Astrocyte (in vitro differentiated cells and primary cell): ENCODE measurements at regions not wholly inside any gene's neighbourhood (a gene's known extent, or its start where the extent isn't known, plus 50 kb on each side); places are given as distances from the start of the nearest gene placed in this dataset.
"Not testable (repeated sequence)": the region's sequence is repeated elsewhere in the genome, so short reads cannot be mapped to it uniquely, and the experiment has no call there.

Experiments used
- DNase-seq: peaks from one replicate; pipeline ENCODE4 v3.0.0-alpha.2; 2010; ENCODE audit warnings: low read depth
- FAIRE-seq: peaks from 2 replicates; lab custom pipeline; 2011; peaks lifted over from hg19 to GRCh38; lab: Jason Lieb, UNC
- H2AFZ ChIP-seq: 2 replicates; pipeline ENCODE4 v1.6.0; 2012; ENCODE audit warnings: low read depth, low read length, inconsistent platforms
- H3K27ac ChIP-seq: 2 replicates; pipeline ENCODE4 v1.5.1; 2011; ENCODE audit warnings: low read depth, low read length, inconsistent platforms
- H3K27me3 ChIP-seq: 2 replicates; pipeline ENCODE4 v1.6.0; 2011; ENCODE audit warnings: low read length, inconsistent platforms; ENCODE audit not compliant: insufficient read depth
- H3K36me3 ChIP-seq: 2 replicates; pipeline ENCODE4 v1.5.1; 2011; ENCODE audit warnings: low read length, inconsistent platforms; ENCODE audit not compliant: insufficient read depth
- H3K4me1 ChIP-seq: 2 replicates; pipeline ENCODE4 v1.5.1; 2011; ENCODE audit warnings: low read length, inconsistent platforms; ENCODE audit not compliant: insufficient read depth
- H3K4me2 ChIP-seq: 2 replicates; pipeline ENCODE4 v1.6.0; 2012; ENCODE audit warnings: low read length, inconsistent platforms
- H3K4me3 ChIP-seq: 2 replicates; pipeline ENCODE4 v1.5.1; 2011; ENCODE audit warnings: low read depth, mild to moderate bottlenecking, low read length, inconsistent platforms; ENCODE audit not compliant: insufficient read depth
- H3K79me2 ChIP-seq: 2 replicates; pipeline ENCODE4 v1.6.0; 2012; ENCODE audit warnings: mild to moderate bottlenecking, low read length, inconsistent platforms; ENCODE audit not compliant: insufficient read depth
- H3K9ac ChIP-seq: 2 replicates; pipeline ENCODE4 v1.6.0; 2012; ENCODE audit warnings: mild to moderate bottlenecking, low read length, inconsistent platforms
- H3K9me3 ChIP-seq: 2 replicates; pipeline ENCODE4 v1.5.1; 2012; ENCODE audit warnings: low read depth, mild to moderate bottlenecking, low read length, inconsistent platforms; ENCODE audit not compliant: insufficient read depth
- H4K20me1 ChIP-seq: 2 replicates; pipeline ENCODE4 v1.6.0; 2012; ENCODE audit warnings: low read length, inconsistent platforms; ENCODE audit not compliant: insufficient read depth
- H3K27ac Mint-ChIP-seq: one replicate; pipeline ENCODE4 v1.8.0; 2021; ENCODE audit warnings: mild to moderate bottlenecking, mixed read lengths; ENCODE audit not compliant: unreplicated experiment
- H3K27me3 Mint-ChIP-seq: one replicate; pipeline ENCODE4 v1.8.0; 2021; ENCODE audit warnings: low read depth, mixed read lengths; ENCODE audit not compliant: unreplicated experiment
- H3K36me3 Mint-ChIP-seq: one replicate; pipeline ENCODE4 v1.8.0; 2021; ENCODE audit warnings: low read depth, mixed read lengths; ENCODE audit not compliant: unreplicated experiment
- H3K4me1 Mint-ChIP-seq: one replicate; pipeline ENCODE4 v1.8.0; 2021; ENCODE audit warnings: low read depth, mixed read lengths; ENCODE audit not compliant: unreplicated experiment
- H3K4me3 Mint-ChIP-seq: one replicate; pipeline ENCODE4 v1.8.0; 2021; ENCODE audit warnings: mild to moderate bottlenecking, moderate library complexity, mixed read lengths; ENCODE audit not compliant: unreplicated experiment
- H3K9me3 Mint-ChIP-seq: one replicate; pipeline ENCODE4 v1.8.0; 2021; ENCODE audit warnings: mild to moderate bottlenecking, mixed read lengths; ENCODE audit not compliant: unreplicated experiment

DNA sequence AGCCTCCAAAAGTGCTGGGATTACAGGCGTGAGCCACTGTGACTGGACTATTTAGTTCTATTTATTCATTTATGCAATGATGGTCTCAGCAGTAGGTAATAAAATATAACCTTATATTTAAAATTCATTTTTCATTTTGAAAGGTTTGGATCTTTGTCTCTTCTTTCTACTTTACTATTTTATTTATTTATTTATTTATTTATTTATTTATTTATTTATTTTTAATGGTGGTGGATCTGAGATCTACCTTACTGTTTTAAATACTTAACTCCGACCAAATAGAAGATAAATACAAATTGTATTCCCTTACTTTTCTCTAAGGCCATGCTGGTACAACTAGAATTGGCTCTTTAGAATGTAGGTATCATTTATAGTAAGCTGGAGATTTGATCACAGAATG, 159.9 kb upstream of the NBPF19 start:
- not testable (repeated sequence) for H3K27ac Mint-ChIP-seq, H3K4me3 Mint-ChIP-seq, H3K36me3 ChIP-seq, H2AFZ ChIP-seq, H3K27ac ChIP-seq, H3K36me3 Mint-ChIP-seq, H3K4me2 ChIP-seq, H3K9me3 Mint-ChIP-seq, H3K4me3 ChIP-seq, H3K9ac ChIP-seq, FAIRE-seq, H3K4me1 ChIP-seq, H3K27me3 ChIP-seq, H3K27me3 Mint-ChIP-seq, H3K9me3 ChIP-seq, H3K79me2 ChIP-seq, H3K4me1 Mint-ChIP-seq, H4K20me1 ChIP-seq, DNase-seq

DNA sequence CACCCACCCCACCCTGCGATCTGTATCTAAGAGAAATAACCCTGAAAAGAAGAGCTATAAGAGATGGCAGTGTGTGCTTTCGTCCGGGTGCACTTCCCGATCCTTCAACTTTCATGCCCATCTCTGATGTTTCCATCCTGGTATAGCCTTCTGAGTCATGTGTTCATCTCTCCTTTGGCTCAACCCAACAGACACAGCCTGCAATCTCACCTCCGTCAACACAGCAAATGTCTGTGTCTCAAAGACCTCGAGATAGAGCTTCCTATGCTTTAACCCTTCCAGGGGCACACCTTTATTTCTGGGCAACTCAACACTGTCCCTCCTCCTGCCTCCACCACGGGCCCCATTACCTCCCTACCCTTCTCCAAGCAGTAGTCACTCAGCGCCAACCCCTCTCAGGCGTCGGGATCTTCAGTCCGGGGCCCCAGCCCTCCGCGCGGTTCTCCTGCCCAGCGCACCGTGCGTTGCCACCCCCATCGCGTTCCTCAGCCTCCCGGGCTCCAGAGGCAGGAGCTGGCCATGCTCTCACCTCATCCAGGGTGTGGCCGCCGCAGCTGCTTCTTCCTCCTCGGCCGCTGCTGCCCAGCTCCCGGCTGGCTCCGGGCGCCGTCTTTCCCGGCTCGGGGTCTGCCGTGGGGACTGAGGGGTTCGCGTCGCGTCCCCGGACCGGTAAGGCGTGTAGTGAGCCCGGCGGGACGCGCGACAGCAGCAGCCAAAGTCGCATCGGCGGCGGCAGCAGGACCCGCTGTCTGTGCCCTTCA, 153.7 kb upstream of the NBPF19 start:
- not testable (repeated sequence) for H3K4me3 ChIP-seq, H3K9me3 ChIP-seq, H3K4me1 Mint-ChIP-seq, H3K27me3 Mint-ChIP-seq, H3K79me2 ChIP-seq, H3K27me3 ChIP-seq, H4K20me1 ChIP-seq, H2AFZ ChIP-seq, H3K27ac Mint-ChIP-seq, H3K9ac ChIP-seq, H3K36me3 Mint-ChIP-seq, DNase-seq, H3K27ac ChIP-seq, FAIRE-seq, H3K4me1 ChIP-seq, H3K4me3 Mint-ChIP-seq, H3K4me2 ChIP-seq, H3K9me3 Mint-ChIP-seq, H3K36me3 ChIP-seq

DNA sequence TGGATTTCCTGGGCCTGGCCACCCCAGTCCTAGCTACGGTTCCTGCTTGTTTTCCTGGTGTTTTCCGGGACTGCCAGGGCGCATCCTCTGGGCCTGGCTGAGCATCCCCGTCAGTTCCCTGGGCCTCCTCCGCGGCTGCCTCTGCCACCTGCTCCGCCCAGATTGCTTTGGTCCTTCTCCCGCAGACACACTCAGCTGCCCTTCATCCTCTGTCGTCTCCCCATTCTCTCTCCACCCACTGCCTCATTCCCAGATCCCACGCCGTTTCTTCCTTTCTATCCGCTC, 153.2 kb upstream of the NBPF19 start:
- H3K4me3 Mint-ChIP-seq, H2AFZ ChIP-seq, H3K36me3 Mint-ChIP-seq, H3K27me3 Mint-ChIP-seq, FAIRE-seq, H3K4me2 ChIP-seq, H4K20me1 ChIP-seq, H3K27ac ChIP-seq, H3K4me3 ChIP-seq, H3K4me1 Mint-ChIP-seq, H3K27me3 ChIP-seq, DNase-seq, H3K79me2 ChIP-seq, H3K36me3 ChIP-seq, H3K9me3 Mint-ChIP-seq, H3K4me1 ChIP-seq, H3K9me3 ChIP-seq, H3K27ac Mint-ChIP-seq, H3K9ac ChIP-seq: not testable (repeated sequence)

DNA sequence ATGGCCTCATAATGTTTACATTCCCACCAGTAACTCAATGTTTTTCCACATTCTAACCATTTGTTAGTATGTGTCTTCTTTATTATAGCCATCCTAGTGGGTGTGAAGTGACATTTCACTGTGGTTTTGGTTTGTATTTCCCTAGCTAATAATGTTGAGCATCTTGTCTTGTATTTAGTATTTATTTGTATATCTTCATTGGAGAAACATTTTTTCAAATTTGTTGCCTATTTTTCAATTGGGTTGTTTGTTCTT, 144.8 kb upstream of the NBPF19 start:
- H3K27ac ChIP-seq, FAIRE-seq, H3K4me3 Mint-ChIP-seq, H2AFZ ChIP-seq, H3K9me3 Mint-ChIP-seq, H3K27me3 ChIP-seq, H4K20me1 ChIP-seq, H3K4me1 Mint-ChIP-seq, H3K27me3 Mint-ChIP-seq, H3K4me1 ChIP-seq, H3K36me3 ChIP-seq, H3K79me2 ChIP-seq, DNase-seq, H3K4me3 ChIP-seq, H3K9ac ChIP-seq, H3K36me3 Mint-ChIP-seq, H3K4me2 ChIP-seq, H3K27ac Mint-ChIP-seq, H3K9me3 ChIP-seq: not testable (repeated sequence)

DNA sequence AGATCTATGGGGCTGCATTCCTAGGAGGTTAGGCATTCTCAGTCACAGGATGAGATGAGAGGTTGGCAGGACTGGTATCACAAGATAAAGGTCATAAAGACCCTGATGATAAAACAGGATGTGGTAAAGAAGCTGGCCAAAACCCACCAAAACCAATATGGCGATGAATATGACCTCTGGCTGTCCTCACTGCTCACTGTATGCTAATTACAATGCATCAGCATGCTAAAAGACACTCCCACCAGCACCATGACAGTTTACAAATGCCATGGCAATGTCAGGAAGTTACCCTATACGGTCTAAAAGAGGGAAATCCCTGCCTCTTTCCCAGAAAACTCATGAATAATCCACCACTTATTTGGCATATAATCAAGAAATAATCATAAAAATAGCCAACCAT, 138.8 kb upstream of the NBPF19 start:
- not testable (repeated sequence) for H3K9me3 Mint-ChIP-seq, H3K9me3 ChIP-seq, H3K4me1 Mint-ChIP-seq, H3K9ac ChIP-seq, H3K4me3 ChIP-seq, FAIRE-seq, H3K79me2 ChIP-seq, DNase-seq, H3K4me3 Mint-ChIP-seq, H3K27me3 Mint-ChIP-seq, H2AFZ ChIP-seq, H3K27ac Mint-ChIP-seq, H3K27ac ChIP-seq, H3K4me1 ChIP-seq, H4K20me1 ChIP-seq, H3K36me3 ChIP-seq, H3K4me2 ChIP-seq, H3K27me3 ChIP-seq, H3K36me3 Mint-ChIP-seq

DNA sequence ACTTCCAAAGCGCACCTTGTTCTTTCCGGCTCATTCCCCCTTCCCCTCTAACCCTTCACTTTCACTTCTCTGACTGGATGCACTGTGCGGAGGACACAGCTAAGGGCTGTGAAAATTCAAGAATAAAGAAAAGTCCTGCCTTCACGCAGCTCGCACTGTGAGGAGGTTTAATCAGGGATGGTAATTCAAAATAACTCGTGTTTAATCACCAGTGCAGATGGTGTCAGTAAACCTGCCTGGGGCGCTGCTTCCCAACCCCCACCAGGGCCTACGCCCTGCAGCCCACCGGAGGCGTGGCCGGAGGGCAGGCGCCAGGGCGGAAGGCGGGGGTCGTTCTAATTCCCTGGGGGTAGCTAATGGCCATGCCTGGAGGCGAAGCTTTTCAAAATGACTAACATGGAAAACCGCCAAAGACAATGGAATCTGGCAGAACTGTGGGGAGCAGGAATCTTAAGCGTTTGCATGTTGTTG, 136.6 kb upstream of the NBPF19 start:
- H3K36me3 Mint-ChIP-seq, H2AFZ ChIP-seq, H3K4me1 ChIP-seq, H3K4me2 ChIP-seq, H3K36me3 ChIP-seq, H3K4me3 ChIP-seq, H4K20me1 ChIP-seq, H3K9me3 Mint-ChIP-seq, H3K27me3 ChIP-seq, H3K79me2 ChIP-seq, H3K27ac ChIP-seq, FAIRE-seq, H3K4me1 Mint-ChIP-seq, H3K27ac Mint-ChIP-seq, H3K27me3 Mint-ChIP-seq, DNase-seq, H3K9me3 ChIP-seq, H3K9ac ChIP-seq, H3K4me3 Mint-ChIP-seq: not testable (repeated sequence)
